RWPE1 (cell line): ENCODE measurements at regions not wholly inside any gene's neighbourhood (a gene's known extent, or its start where the extent isn't known, plus 50 kb on each side); places are given as distances from the start of the nearest gene placed in this dataset.

Experiments used
- CTCF ChIA-PET: fragments of 350-600 bp; sonication (Branson Sonifier 250); formaldehyde crosslinking; extraction: SDS; loops from one replicate; lab custom pipeline; 2021; lab: Yijun Ruan, JAX
- POLR2A ChIA-PET: fragments of 400-600 bp; formaldehyde crosslinking; extraction: SDS; loops from one replicate; lab custom pipeline; 2020; ENCODE audit warnings: antibody characterized with exemption; ENCODE audit not compliant: low non-redundant PET; lab: Yijun Ruan, JAX
- DNase-seq: peaks from one replicate; pipeline ENCODE4 v3.0.0; 2012; ENCODE audit warnings: low spot score
- H3K27ac ChIP-seq: fragments of 450-650 bp; 2 replicates; pipeline ENCODE4 v1.5.1; 2017
- CTCF ChIP-seq: fragments of 450-650 bp; conservative IDR thresholded peaks from 2 replicates; pipeline ENCODE4 v1.5.1; 2017; ENCODE audit warnings: low read depth, mild to moderate bottlenecking

DNA sequence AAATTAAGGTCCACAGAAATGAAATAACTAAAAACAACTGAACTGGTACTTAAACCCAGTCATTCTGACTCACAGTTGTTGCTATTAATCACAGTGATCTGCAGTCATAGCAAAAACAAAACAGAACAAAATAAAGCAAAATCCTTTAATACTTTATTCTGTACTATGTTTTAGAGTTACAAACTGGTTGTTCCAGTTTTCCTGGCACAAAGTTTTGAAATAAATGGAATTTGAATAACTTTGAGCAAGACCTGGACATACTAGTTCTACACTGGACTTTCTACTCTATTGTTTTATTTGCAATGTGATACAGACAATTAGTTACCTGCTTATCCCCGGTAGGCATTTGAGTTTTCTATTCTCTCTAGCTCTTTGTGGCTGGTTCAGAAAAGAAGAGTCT is 147.9 kb downstream of the DMRT2 start:
- peak; percentile 45 for DNase-seq
- H3K27ac ChIP-seq = no peak overlapping the region
- CTCF ChIA-PET = no interaction called here
- TF ChIP-seq CTCF = no peak
- POLR2A ChIA-PET = no interaction called here

DNA sequence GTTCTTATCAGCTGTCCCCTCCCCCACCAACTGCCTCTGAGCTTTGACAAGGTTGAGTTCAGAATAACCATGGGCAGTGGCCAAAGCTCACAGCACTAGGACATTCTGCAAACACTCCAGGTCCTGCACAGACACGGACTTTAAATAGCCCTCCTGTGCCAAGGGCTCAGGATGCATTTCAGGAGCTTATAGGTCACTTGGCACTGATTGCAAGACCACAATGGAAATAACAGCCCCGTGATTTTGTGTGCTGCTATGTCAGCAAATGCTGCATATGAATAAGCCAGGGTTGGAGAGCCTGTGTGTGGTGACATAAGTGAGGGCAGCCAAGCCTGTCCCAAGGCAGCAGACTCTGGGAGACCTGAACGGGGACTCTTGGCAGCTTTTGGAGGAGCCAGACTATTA is 150.7 kb downstream of the DMRT2 start:
- POLR2A ChIA-PET = no interaction called here
- no peak overlapping the region for H3K27ac ChIP-seq
- CTCF ChIA-PET = no interaction called here
- DNase-seq = no peak
- TF ChIP-seq CTCF = no peak

GRCh38 chr9:1201262-1201661 is 151.1 kb downstream of the DMRT2 start:
- POLR2A ChIA-PET = no interaction called here
- DNase-seq = no peak

GRCh38 chr9:1201901-1202300 is 151.7 kb downstream of the DMRT2 start:
- POLR2A ChIA-PET = no interaction called here
- DNase-seq = no peak
- H3K27ac ChIP-seq = no peak overlapping the region
- no peak for TF ChIP-seq CTCF
- CTCF ChIA-PET = interaction anchor here (0.6 kb wide), 1 partner anchor 16 kb away, joined by 7 read pairs; no protein-coding TSS in a partner anchor

More at GRCh38 chr9:1201262-1201661, 151.1 kb downstream of the DMRT2 start:
- CTCF ChIA-PET = interaction anchor here (0.6 kb wide), 1 partner anchor 15 kb away, joined by 7 read pairs; no protein-coding TSS in a partner anchor
- TF ChIP-seq CTCF = no peak
- H3K27ac ChIP-seq = no peak overlapping the region

DNA sequence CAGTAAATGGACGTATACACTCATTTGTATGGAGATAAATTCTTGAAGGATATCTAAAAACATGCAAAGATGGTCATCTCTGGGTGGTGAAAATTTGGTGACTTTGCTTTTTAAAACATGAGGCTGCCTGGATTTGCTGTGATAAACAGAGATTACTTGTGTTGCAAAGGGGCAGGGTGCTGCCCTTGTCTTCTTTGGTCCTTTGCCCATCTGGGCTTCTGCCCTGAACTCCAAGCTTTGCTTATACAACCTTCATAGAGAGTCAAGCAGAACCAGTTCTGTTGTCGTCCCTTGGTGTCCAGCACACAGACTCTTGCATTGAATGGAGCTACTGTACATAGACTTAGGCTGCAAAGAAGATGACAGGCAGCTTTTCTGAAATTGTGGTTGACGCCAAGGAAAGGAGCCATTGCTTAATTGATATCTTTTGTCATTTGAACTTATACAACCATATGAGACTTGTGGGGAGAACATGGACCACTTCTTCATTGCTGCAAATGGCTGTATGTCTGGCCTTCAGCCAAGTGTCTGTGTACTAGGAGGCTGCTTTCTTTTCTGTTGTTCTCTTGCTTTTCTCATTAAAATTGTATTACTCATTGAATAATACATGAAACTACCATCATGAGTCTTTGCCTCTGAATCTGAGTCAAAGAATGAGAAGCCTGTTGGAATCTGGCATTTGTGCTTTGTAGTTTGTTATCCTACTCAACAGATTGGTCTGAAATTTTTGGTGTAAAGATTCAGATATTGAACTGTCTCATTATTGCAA is 152.5 kb downstream of the DMRT2 start:
- CTCF ChIA-PET = interaction anchor here (0.6 kb wide), 1 partner anchor 1461 kb away, joined by 3 read pairs; no protein-coding TSS in a partner anchor
- TF ChIP-seq CTCF = no peak
- H3K27ac ChIP-seq = no peak overlapping the region
- no peak for DNase-seq
- POLR2A ChIA-PET = no interaction called here

- TF ChIP-seq CTCF = no peak
- peak overlapping the region; percentile 61; the same call in 1 of the 2 replicates for H3K27ac ChIP-seq
- no peak for DNase-seq
- ChIA-PET POLR2A (no interaction called here), CTCF (no interaction called here)
Measured at GRCh38 chr9:1207686-1208085, 157.5 kb downstream of the DMRT2 start.
